HCT116 (cell line): ENCODE measurements at regions not wholly inside any gene's neighbourhood (a gene's known extent, or its start where the extent isn't known, plus 50 kb on each side); places are given as distances from the start of the nearest gene placed in this dataset.

Experiments
- ATAC-seq: fragments of 200-7000 bp; cut with Tn5 transposase; 2 replicates; pipeline ENCODE4 v1.9.1; 2020; ENCODE audit warnings: mild to moderate bottlenecking, moderate library complexity
- BruUV-seq: library from RNA; stranded (reverse); fragments of 400-500 nt; replicated peaks from 2 replicates; lab custom pipeline; 2021; lab: Mats Ljungman, UMichigan
- CTCF ChIA-PET: fragments of 300-600 bp; sonication (Branson Sonifier 250); formaldehyde crosslinking; loops from one replicate; lab custom pipeline; 2021; ENCODE audit warnings: antibody characterized with exemption; lab: Charles Lee
- POLR2A ChIA-PET: fragments of 300-600, 350-600 bp; sonication (Branson Sonifier 250); formaldehyde crosslinking; loops from one replicate; lab custom pipeline; 2021; ENCODE audit warnings: antibody characterized with exemption; lab: Charles Lee
- RAD21 ChIA-PET, 2 experiments: fragments of 300-600 bp; sonication (Branson Sonifier 250); formaldehyde crosslinking; loops; one replicate each; lab custom pipeline; 2023; ENCODE audit warnings: low total read pairs in 2 of 2; ENCODE audit not compliant: uncharacterized antibody in 2 of 2, unreplicated experiment in 2 of 2, low non-redundant PET in 1 of 2; lab: Charles Lee
- DNase-seq: peaks from one replicate; pipeline ENCODE4 v3.0.0-alpha.2; 2010; ENCODE audit warnings: low read depth, low spot score
- H2AFZ ChIP-seq: fragments of 200-600 bp; shearing (Covaris generic), sonication (generic); 2 replicates; pipeline ENCODE4 v1.6.1; 2017; ENCODE audit warnings: low read depth, mixed run types, mixed read lengths, antibody characterized with exemption, low read length; ENCODE audit not compliant: poor library complexity, severe bottlenecking
- H3K27ac ChIP-seq: 2 replicates; pipeline ENCODE4 v1.5.1; 2012; ENCODE audit warnings: low read depth, low read length
- H3K27me3 ChIP-seq: fragments of 200-600 bp; sonication (generic); 2 replicates; pipeline ENCODE4 v1.6.1; 2016; ENCODE audit warnings: mixed run types, low read length, mixed read lengths; ENCODE audit not compliant: insufficient read depth
- H3K36me3 ChIP-seq, 2 experiments: fragments of 200-500 bp in 1 of 2; fragments of 200-600 bp in 1 of 2; sonication (Bioruptor generic) in 1 of 2; sonication (generic) in 1 of 2; 2 replicates each; pipeline versions ENCODE4 v1.5.1 to v1.6.1; 2014 to 2016; ENCODE audit warnings: low read length in 2 of 2, inconsistent platforms in 1 of 2, mixed read lengths in 1 of 2, mixed run types in 1 of 2; ENCODE audit not compliant: insufficient read depth in 2 of 2, control insufficient read depth in 1 of 2
- H3K4me1 ChIP-seq, 2 experiments: fragments of 200-600 bp in 1 of 2; sonication (generic) in 1 of 2; 2 replicates each; pipeline versions ENCODE4 v1.5.1 to v1.6.1; 2012 to 2017; ENCODE audit warnings: low read length in 2 of 2, inconsistent platforms in 1 of 2, mild to moderate bottlenecking in 1 of 2, mixed read lengths in 1 of 2, mixed run types in 1 of 2, moderate library complexity in 1 of 2; ENCODE audit not compliant: insufficient read depth in 2 of 2, control insufficient read depth in 1 of 2
- H3K4me2 ChIP-seq: fragments of 200-600 bp; sonication (generic); 2 replicates; pipeline ENCODE4 v1.6.1; 2017; ENCODE audit warnings: mixed run types, low read length, mixed read lengths
- H3K4me3 ChIP-seq, 2 experiments: fragments of 200-600 bp in 1 of 2; sonication (generic) in 1 of 2; replicated peaks in 1 of 2; 2 replicates each; pipeline ENCODE4 v1.5.1; 2011 to 2016; ENCODE audit warnings: low read length in 2 of 2, control low read depth in 1 of 2, low read depth in 1 of 2, mild to moderate bottlenecking in 1 of 2, mixed read lengths in 1 of 2, mixed run types in 1 of 2
- H3K79me2 ChIP-seq: fragments of 200-600 bp; sonication (generic); 2 replicates; pipeline ENCODE4 v1.6.1; 2017; ENCODE audit warnings: mild to moderate bottlenecking, mixed run types, low read length, moderate library complexity, mixed read lengths; ENCODE audit not compliant: insufficient read depth
- H3K9ac ChIP-seq: fragments of 200-600 bp; sonication (generic); 2 replicates; pipeline ENCODE4 v1.6.1; 2016; ENCODE audit warnings: low read length, mixed read lengths
- H3K9me2 ChIP-seq: fragments of 200-600 bp; sonication (generic), shearing (Covaris generic); 2 replicates; pipeline ENCODE4 v1.6.1; 2017; ENCODE audit warnings: mixed run types, mild to moderate bottlenecking, moderate library complexity; ENCODE audit not compliant: insufficient read depth
- H3K9me3 ChIP-seq, 2 experiments: fragments of 200-500 bp in 1 of 2; fragments of 200-600 bp in 1 of 2; sonication (Bioruptor generic) in 1 of 2; sonication (generic) in 1 of 2; 2 replicates each; pipeline ENCODE4 v1.6.1; 2014 to 2017; ENCODE audit warnings: low read length in 2 of 2, mixed read lengths in 2 of 2, inconsistent platforms in 1 of 2, low read depth in 1 of 2, mild to moderate bottlenecking in 1 of 2, mixed run types in 1 of 2, moderate library complexity in 1 of 2; ENCODE audit not compliant: control insufficient read depth in 1 of 2, insufficient read depth in 1 of 2
- H4K20me1 ChIP-seq: fragments of 200-600 bp; sonication (generic), shearing (Covaris generic); 2 replicates; pipeline ENCODE4 v1.6.1; 2017; ENCODE audit warnings: mixed run types, mild to moderate bottlenecking, moderate library complexity; ENCODE audit not compliant: insufficient read depth
- CBX3 ChIP-seq: IDR thresholded peaks from 2 replicates; pipeline ENCODE4 v1.6.1; 2012; ENCODE audit warnings: low read depth
- EGR1 ChIP-seq: IDR thresholded peaks from 2 replicates; pipeline ENCODE4 v1.6.1; 2012; ENCODE audit warnings: low read depth
- ELF1 ChIP-seq: IDR thresholded peaks from 2 replicates; pipeline ENCODE4 v1.6.1; 2012; ENCODE audit warnings: low read depth, borderline replicate concordance
- JUND ChIP-seq: IDR thresholded peaks from 2 replicates; pipeline ENCODE4 v1.6.1; 2012
- POLR2A ChIP-seq: IDR thresholded peaks from 2 replicates; pipeline ENCODE4 v1.7.0; 2011; ENCODE audit warnings: borderline replicate concordance; ENCODE audit not compliant: insufficient read depth, insufficient read length; ENCODE audit errors: extremely low read depth
- POLR2AphosphoS5 ChIP-seq: IDR thresholded peaks from 2 replicates; pipeline ENCODE4 v1.6.1; 2011; ENCODE audit warnings: mild to moderate bottlenecking, low read depth, low read length, moderate library complexity
- TCF7L2 ChIP-seq: IDR thresholded peaks from 2 replicates; pipeline ENCODE4 v1.7.0; 2011; ENCODE audit warnings: borderline replicate concordance, inconsistent platforms; ENCODE audit not compliant: insufficient read depth, insufficient read length; ENCODE audit errors: extremely low read depth
- YY1 ChIP-seq: IDR thresholded peaks from 2 replicates; pipeline ENCODE4 v1.6.1; 2011; ENCODE audit warnings: low read length, low read depth, moderate library complexity, mild to moderate bottlenecking; ENCODE audit not compliant: insufficient replicate concordance; ENCODE audit errors: extremely low read depth
- ZFX ChIP-seq: fragments of 450-650 bp; IDR thresholded peaks from 2 replicates; pipeline ENCODE4 v1.6.1; 2017
- intact Hi-C: fragments of 100-400 bp; cut with micrococcal nuclease; formaldehyde crosslinking; loops from 2 replicates; pipeline ENCODE4 v1.10.0; 2022
- TF ChIP-seq, protein P1 (sequence below): IDR thresholded peaks from 2 replicates; pipeline ENCODE4 v1.6.1; 2012; ENCODE audit warnings: low read depth
- TF ChIP-seq, protein P2 (sequence below): IDR thresholded peaks from 2 replicates; pipeline ENCODE4 v1.6.1; 2012

DNA sequence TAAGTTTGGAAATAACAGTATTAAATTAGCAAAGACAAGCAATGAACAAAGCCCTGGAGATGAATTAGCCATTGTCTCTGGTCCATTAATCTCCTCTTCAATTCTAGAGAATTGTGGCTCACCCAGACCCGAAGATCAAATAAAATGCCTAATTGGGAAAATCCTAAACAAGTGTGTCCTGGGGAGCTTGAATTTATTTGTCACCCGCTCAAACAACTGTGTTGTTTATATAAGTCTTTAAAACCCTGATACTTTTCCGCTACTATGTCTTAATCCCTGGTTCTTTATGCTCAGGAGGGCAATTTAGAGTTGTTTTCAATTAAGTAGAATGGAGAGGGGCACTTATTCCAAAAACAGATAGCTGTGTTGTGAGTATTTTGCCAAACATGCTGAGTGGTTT is 128.4 kb downstream of the ANXA1 start:
- BruUV-seq, result no TSS peak
- no peaks in the 10 kb centered on the region for H3K36me3 ChIP-seq
- TF ChIP-seq YY1, result no peak
- TF ChIP-seq, protein P1, sequence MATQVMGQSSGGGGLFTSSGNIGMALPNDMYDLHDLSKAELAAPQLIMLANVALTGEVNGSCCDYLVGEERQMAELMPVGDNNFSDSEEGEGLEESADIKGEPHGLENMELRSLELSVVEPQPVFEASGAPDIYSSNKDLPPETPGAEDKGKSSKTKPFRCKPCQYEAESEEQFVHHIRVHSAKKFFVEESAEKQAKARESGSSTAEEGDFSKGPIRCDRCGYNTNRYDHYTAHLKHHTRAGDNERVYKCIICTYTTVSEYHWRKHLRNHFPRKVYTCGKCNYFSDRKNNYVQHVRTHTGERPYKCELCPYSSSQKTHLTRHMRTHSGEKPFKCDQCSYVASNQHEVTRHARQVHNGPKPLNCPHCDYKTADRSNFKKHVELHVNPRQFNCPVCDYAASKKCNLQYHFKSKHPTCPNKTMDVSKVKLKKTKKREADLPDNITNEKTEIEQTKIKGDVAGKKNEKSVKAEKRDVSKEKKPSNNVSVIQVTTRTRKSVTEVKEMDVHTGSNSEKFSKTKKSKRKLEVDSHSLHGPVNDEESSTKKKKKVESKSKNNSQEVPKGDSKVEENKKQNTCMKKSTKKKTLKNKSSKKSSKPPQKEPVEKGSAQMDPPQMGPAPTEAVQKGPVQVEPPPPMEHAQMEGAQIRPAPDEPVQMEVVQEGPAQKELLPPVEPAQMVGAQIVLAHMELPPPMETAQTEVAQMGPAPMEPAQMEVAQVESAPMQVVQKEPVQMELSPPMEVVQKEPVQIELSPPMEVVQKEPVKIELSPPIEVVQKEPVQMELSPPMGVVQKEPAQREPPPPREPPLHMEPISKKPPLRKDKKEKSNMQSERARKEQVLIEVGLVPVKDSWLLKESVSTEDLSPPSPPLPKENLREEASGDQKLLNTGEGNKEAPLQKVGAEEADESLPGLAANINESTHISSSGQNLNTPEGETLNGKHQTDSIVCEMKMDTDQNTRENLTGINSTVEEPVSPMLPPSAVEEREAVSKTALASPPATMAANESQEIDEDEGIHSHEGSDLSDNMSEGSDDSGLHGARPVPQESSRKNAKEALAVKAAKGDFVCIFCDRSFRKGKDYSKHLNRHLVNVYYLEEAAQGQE, result no peak
- TF ChIP-seq POLR2AphosphoS5, result no peak
- TF ChIP-seq POLR2A, result no peak
- no peak for TF ChIP-seq TCF7L2
- TF ChIP-seq, protein P2, sequence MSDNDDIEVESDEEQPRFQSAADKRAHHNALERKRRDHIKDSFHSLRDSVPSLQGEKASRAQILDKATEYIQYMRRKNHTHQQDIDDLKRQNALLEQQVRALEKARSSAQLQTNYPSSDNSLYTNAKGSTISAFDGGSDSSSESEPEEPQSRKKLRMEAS, result no peak
- TF ChIP-seq JUND, result no peak
- TF ChIP-seq EGR1, result no peak
- TF ChIP-seq ELF1, result no peak
- no peak for TF ChIP-seq ZFX
- TF ChIP-seq CBX3, result no peak
- ChIA-PET RAD21 (no interaction called here), POLR2A (no interaction called here), CTCF (no interaction called here)
- H3K27ac ChIP-seq, result no peak overlapping the region
- H2AFZ ChIP-seq, result no peak overlapping the region
- peaks cover 39% of the 10 kb centered on the region for H3K27me3 ChIP-seq
- no peak for ATAC-seq
- H3K9ac ChIP-seq, result no peak overlapping the region
- no peaks in the 10 kb centered on the region for H3K4me1 ChIP-seq
- no peaks in the 10 kb centered on the region for H4K20me1 ChIP-seq
- no peak overlapping the region for H3K4me3 ChIP-seq
- DNase-seq, result no peak
- intact Hi-C loops, result no loop called here
- no peaks in the 10 kb centered on the region for H3K9me3 ChIP-seq
- H3K79me2 ChIP-seq, result no peaks in the 10 kb centered on the region
- no peaks in the 10 kb centered on the region for H3K9me2 ChIP-seq
- no peak overlapping the region for H3K4me2 ChIP-seq
